Endothelial cell (in vitro differentiated cells): ENCODE measurements at regions not wholly inside any gene's neighbourhood (a gene's known extent, or its start where the extent isn't known, plus 50 kb on each side); places are given as distances from the start of the nearest gene placed in this dataset.

Experiments used
- DNase-seq: peaks from one replicate; pipeline ENCODE4 v3.0.0; 2021; ENCODE audit warnings: low spot score
- H3K27ac Mint-ChIP-seq: one replicate; pipeline ENCODE4 v1.8.0; 2021; ENCODE audit warnings: mixed read lengths, inconsistent platforms; ENCODE audit not compliant: unreplicated experiment
- H3K27me3 Mint-ChIP-seq: one replicate; pipeline ENCODE4 v1.8.0; 2021; ENCODE audit warnings: mild to moderate bottlenecking, moderate library complexity, mixed read lengths, inconsistent platforms; ENCODE audit not compliant: unreplicated experiment
- H3K36me3 Mint-ChIP-seq: one replicate; pipeline ENCODE4 v1.8.0; 2021; ENCODE audit warnings: mild to moderate bottlenecking, low read depth, mixed read lengths, inconsistent platforms; ENCODE audit not compliant: unreplicated experiment
- H3K4me1 Mint-ChIP-seq: one replicate; pipeline ENCODE4 v1.8.0; 2021; ENCODE audit warnings: mild to moderate bottlenecking, mixed read lengths, inconsistent platforms; ENCODE audit not compliant: unreplicated experiment
- H3K4me3 Mint-ChIP-seq: one replicate; pipeline ENCODE4 v1.8.0; 2021; ENCODE audit warnings: mild to moderate bottlenecking, mixed read lengths, inconsistent platforms; ENCODE audit not compliant: unreplicated experiment
- H3K9me3 Mint-ChIP-seq: one replicate; pipeline ENCODE4 v1.8.0; 2021; ENCODE audit warnings: mixed read lengths, inconsistent platforms; ENCODE audit not compliant: unreplicated experiment
- TF ChIP-seq, protein P1 (sequence below): fragments of 200-600 bp; sonication (generic); IDR thresholded peaks from one replicate; pipeline ENCODE4 v1.5.0; 2021; ENCODE audit warnings: antibody characterized with exemption; ENCODE audit not compliant: unreplicated experiment

- DNase-seq: no peak
- peaks cover 3% of the 10 kb centered on the region for H3K27me3 Mint-ChIP-seq
Measured at GRCh38 chr5:135210286-135211055, 176.4 kb upstream of the PITX1 start.

DNA sequence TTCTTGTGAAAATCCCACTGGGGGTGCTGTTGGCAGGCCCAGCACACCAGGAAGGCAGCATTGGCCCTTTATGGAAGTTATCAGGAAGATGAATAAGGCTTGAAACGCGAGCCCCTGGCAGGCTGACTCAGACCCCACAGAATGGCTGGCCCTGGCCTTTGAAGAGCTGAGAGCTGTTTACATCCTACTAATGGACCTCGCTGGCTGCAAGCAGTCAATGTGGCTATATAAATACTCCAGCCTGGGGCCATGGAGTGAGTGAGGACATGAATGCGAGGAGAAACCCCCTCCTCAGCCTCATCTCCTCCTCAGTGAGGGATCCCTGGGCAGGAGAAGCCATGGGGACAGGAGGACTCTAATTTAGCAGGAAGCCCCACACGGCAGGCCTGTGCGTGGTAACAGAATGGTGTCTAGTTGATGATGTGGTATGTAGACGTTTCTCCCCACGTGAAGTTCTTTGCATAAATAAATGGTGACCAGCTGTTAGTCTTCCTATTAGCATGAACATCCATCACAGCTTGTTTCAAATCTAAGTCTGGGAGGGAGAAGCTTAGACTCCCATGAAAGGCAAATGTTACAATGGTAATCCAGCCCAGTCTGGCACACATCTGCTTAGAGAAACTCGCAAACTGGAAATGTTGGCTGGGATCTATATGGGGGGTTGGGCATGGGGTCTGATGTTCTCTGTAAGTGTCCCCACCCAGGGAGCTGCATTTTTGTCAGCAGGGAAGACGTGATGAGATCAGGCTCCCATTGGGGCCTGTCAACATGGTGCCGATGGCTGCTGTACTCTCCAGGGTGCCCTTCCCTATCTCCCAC is 175.1 kb upstream of the PITX1 start:
- Mint-ChIP-seq H3K27me3 (peaks cover 3% of the 10 kb centered on the region), H3K4me1 (no peaks in the 10 kb centered on the region), H3K27ac (no peak overlapping the region), H3K4me3 (no peak overlapping the region), H3K36me3 (no peaks in the 10 kb centered on the region), H3K9me3 (no peaks in the 10 kb centered on the region)
- DNase-seq: no peak
- TF ChIP-seq, protein P1, sequence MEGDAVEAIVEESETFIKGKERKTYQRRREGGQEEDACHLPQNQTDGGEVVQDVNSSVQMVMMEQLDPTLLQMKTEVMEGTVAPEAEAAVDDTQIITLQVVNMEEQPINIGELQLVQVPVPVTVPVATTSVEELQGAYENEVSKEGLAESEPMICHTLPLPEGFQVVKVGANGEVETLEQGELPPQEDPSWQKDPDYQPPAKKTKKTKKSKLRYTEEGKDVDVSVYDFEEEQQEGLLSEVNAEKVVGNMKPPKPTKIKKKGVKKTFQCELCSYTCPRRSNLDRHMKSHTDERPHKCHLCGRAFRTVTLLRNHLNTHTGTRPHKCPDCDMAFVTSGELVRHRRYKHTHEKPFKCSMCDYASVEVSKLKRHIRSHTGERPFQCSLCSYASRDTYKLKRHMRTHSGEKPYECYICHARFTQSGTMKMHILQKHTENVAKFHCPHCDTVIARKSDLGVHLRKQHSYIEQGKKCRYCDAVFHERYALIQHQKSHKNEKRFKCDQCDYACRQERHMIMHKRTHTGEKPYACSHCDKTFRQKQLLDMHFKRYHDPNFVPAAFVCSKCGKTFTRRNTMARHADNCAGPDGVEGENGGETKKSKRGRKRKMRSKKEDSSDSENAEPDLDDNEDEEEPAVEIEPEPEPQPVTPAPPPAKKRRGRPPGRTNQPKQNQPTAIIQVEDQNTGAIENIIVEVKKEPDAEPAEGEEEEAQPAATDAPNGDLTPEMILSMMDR: no peak

More at GRCh38 chr5:135210286-135211055, 176.4 kb upstream of the PITX1 start:
- H3K27ac Mint-ChIP-seq: no peak overlapping the region
- no peak overlapping the region for H3K4me3 Mint-ChIP-seq
- TF ChIP-seq, protein P1: no peak
- H3K9me3 Mint-ChIP-seq: no peaks in the 10 kb centered on the region
- H3K4me1 Mint-ChIP-seq: peaks cover 9% of the 10 kb centered on the region
- H3K36me3 Mint-ChIP-seq: no peaks in the 10 kb centered on the region

DNA sequence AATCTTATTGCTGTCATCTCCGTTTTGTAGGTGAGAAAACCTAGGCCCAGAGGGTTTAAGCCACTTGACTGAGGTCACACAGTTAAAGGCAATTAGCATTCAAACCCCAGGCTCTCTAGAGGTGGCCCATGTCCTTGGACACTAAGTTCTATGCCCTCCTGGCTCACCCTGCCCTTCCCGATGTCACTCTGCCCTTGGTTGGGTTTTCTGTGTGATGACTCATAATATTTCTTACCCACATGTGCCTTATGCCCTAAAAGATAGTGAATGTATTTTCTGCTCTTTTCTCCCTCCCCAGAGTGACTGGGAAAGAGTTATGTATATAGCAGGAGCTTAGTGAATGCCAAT is 174.5 kb upstream of the PITX1 start:
- TF ChIP-seq, protein P1: no peak
- no peak for DNase-seq
- Mint-ChIP-seq H3K36me3 (no peaks in the 10 kb centered on the region), H3K27ac (no peak overlapping the region), H3K4me3 (no peak overlapping the region), H3K27me3 (peaks cover 3% of the 10 kb centered on the region), H3K4me1 (no peaks in the 10 kb centered on the region), H3K9me3 (peaks cover 4% of the 10 kb centered on the region)

GRCh38 chr5:135207866-135208265 is 173.8 kb upstream of the PITX1 start:
- TF ChIP-seq, protein P1: no peak
- Mint-ChIP-seq H3K36me3 (no peaks in the 10 kb centered on the region), H3K9me3 (peaks cover 4% of the 10 kb centered on the region), H3K4me3 (no peak overlapping the region), H3K27me3 (peaks cover 3% of the 10 kb centered on the region), H3K4me1 (no peaks in the 10 kb centered on the region), H3K27ac (no peak overlapping the region)
- DNase-seq: no peak

GRCh38 chr5:135206862-135207261 is 172.8 kb upstream of the PITX1 start:
- H3K9me3 Mint-ChIP-seq: peaks cover 4% of the 10 kb centered on the region
- H3K36me3 Mint-ChIP-seq: no peaks in the 10 kb centered on the region
- TF ChIP-seq, protein P1: no peak
- no peak for DNase-seq
- H3K27ac Mint-ChIP-seq: no peak overlapping the region
- H3K4me1 Mint-ChIP-seq: no peaks in the 10 kb centered on the region
- peaks cover 3% of the 10 kb centered on the region for H3K27me3 Mint-ChIP-seq
- no peak overlapping the region for H3K4me3 Mint-ChIP-seq
